H1 (cell line): ENCODE measurements at regions not wholly inside any gene's neighbourhood (a gene's known extent, or its start where the extent isn't known, plus 50 kb on each side); places are given as distances from the start of the nearest gene placed in this dataset.

Source experiments
- CTCF ChIA-PET: fragments of 300-600 bp; sonication (Branson Sonifier 250); formaldehyde crosslinking; loops from one replicate; lab custom pipeline; 2021; ENCODE audit not compliant: partially characterized antibody; lab: Charles Lee
- POLR2A ChIA-PET: fragments of 300-600 bp; sonication (Branson Sonifier 250); formaldehyde crosslinking; loops from one replicate; lab custom pipeline; 2021; ENCODE audit warnings: inconsistent platforms; ENCODE audit not compliant: partially characterized antibody; lab: Charles Lee
- DNase-seq, 2 experiments: peaks; one replicate each; pipeline versions ENCODE4 v3.0.0 to v3.0.0-alpha.2; 2010 to 2022; ENCODE audit warnings: low spot score in 2 of 2, low read depth in 1 of 2, mixed read lengths in 1 of 2
- FAIRE-seq: peaks from 2 replicates; lab custom pipeline; 2011; peaks lifted over from hg19 to GRCh38; lab: Jason Lieb, UNC
- H2AFZ ChIP-seq: 2 replicates; pipeline ENCODE4 v1.8.1; 2012; ENCODE audit warnings: low read length, inconsistent platforms
- H2AK5ac ChIP-seq: 2 replicates; pipeline ENCODE4 v1.6.1; 2013; ENCODE audit warnings: low read depth, low read length
- H2BK120ac ChIP-seq: replicated peaks from 2 replicates; pipeline ENCODE3; 2013; ENCODE audit warnings: low read depth, low read length, inconsistent platforms
- H2BK12ac ChIP-seq: 2 replicates; pipeline ENCODE4 v1.6.1; 2013; ENCODE audit warnings: low read depth, low read length
- H2BK15ac ChIP-seq: 2 replicates; pipeline ENCODE4 v1.6.1; 2013; ENCODE audit warnings: low read length
- H2BK20ac ChIP-seq: 2 replicates; pipeline ENCODE4 v1.6.1; 2013; ENCODE audit warnings: low read length
- H2BK5ac ChIP-seq: 2 replicates; pipeline ENCODE4 v1.6.1; 2013; ENCODE audit warnings: low read depth, low read length
- H3K14ac ChIP-seq: 2 replicates; pipeline ENCODE4 v1.6.1; 2013; ENCODE audit warnings: inconsistent platforms; ENCODE audit not compliant: insufficient read length
- H3K18ac ChIP-seq: 2 replicates; pipeline ENCODE4 v1.6.1; 2013; ENCODE audit warnings: low read length; ENCODE audit errors: extremely low read depth
- H3K23ac ChIP-seq: 2 replicates; pipeline ENCODE4 v1.6.1; 2013; ENCODE audit warnings: inconsistent platforms; ENCODE audit not compliant: insufficient read length
- H3K23me2 ChIP-seq: 2 replicates; pipeline ENCODE4 v1.6.1; 2013; ENCODE audit warnings: low read depth, low read length
- H3K27ac ChIP-seq: 2 replicates; pipeline ENCODE4 v1.6.1; 2011; ENCODE audit warnings: low read depth, low read length, inconsistent platforms
- H3K27me3 ChIP-seq, 4 experiments: replicated peaks in 1 of 4; 1 replicate in 1 of 4; 2 replicates in 3 of 4; pipeline versions ENCODE4 v1.6.1 to v1.8.1; 2011 to 2013; ENCODE audit warnings: low read length in 3 of 4, mild to moderate bottlenecking in 3 of 4, inconsistent platforms in 2 of 4, mixed read lengths in 2 of 4, moderate library complexity in 1 of 4; ENCODE audit not compliant: control insufficient read depth in 3 of 4, insufficient read depth in 3 of 4; ENCODE audit errors: extremely low read depth in 1 of 4
- H3K36me3 ChIP-seq, 4 experiments: 2 replicates each; pipeline versions ENCODE4 v1.6.1 to v1.8.1; 2011 to 2013; ENCODE audit warnings: mild to moderate bottlenecking in 4 of 4, low read length in 3 of 4, moderate library complexity in 2 of 4, control low read depth in 1 of 4, inconsistent platforms in 1 of 4; ENCODE audit not compliant: insufficient read depth in 4 of 4, control insufficient read depth in 2 of 4
- H3K4ac ChIP-seq: replicated peaks from 2 replicates; pipeline ENCODE3; 2013; ENCODE audit warnings: low read length, low read depth, mixed read lengths, inconsistent platforms; ENCODE audit not compliant: insufficient read length
- H3K4me1 ChIP-seq, 4 experiments: replicated peaks in 1 of 4; 1 replicate in 1 of 4; 2 replicates in 3 of 4; pipeline versions ENCODE4 v1.6.1 to v1.8.1; 2011 to 2013; ENCODE audit warnings: low read length in 3 of 4, inconsistent platforms in 2 of 4, mixed read lengths in 1 of 4; ENCODE audit not compliant: insufficient read depth in 4 of 4, control insufficient read depth in 3 of 4
- H3K4me2 ChIP-seq, 2 experiments: 2 replicates each; pipeline versions ENCODE4 v1.6.1 to v1.8.1; 2011 to 2013; ENCODE audit warnings: low read depth in 2 of 2, low read length in 2 of 2, control low read depth in 1 of 2, inconsistent platforms in 1 of 2, mild to moderate bottlenecking in 1 of 2; ENCODE audit not compliant: insufficient read depth in 1 of 2
- H3K4me3 ChIP-seq, 4 experiments: fragments of 200-600, 300-600 bp in 1 of 4; sonication (generic), shearing (Covaris generic), sonication (Bioruptor Twin) in 1 of 4; 2 replicates each; pipeline versions ENCODE4 v1.5.1 to v1.8.1; 2011 to 2016; ENCODE audit warnings: low read length in 4 of 4, low read depth in 3 of 4, control low read depth in 2 of 4, inconsistent platforms in 2 of 4, mild to moderate bottlenecking in 2 of 4, mixed read lengths in 1 of 4, moderate library complexity in 1 of 4; ENCODE audit not compliant: insufficient read depth in 2 of 4; ENCODE audit errors: extremely low read depth in 1 of 4
- H3K56ac ChIP-seq: replicated peaks from 2 replicates; pipeline ENCODE3; 2013; ENCODE audit warnings: low read depth, mild to moderate bottlenecking, mixed read lengths, low read length, inconsistent platforms; ENCODE audit not compliant: insufficient read length
- H3K79me1 ChIP-seq: 2 replicates; pipeline ENCODE4 v1.6.1; 2013; ENCODE audit warnings: low read depth, low read length, control low read depth
- H3K79me2 ChIP-seq, 2 experiments: 2 replicates each; pipeline versions ENCODE4 v1.6.1 to v1.8.1; 2012 to 2013; ENCODE audit warnings: low read length in 2 of 2, mild to moderate bottlenecking in 2 of 2, inconsistent platforms in 1 of 2; ENCODE audit not compliant: insufficient read depth in 2 of 2, control insufficient read depth in 1 of 2
- H3K9ac ChIP-seq, 4 experiments: replicated peaks in 1 of 4; 1 replicate in 1 of 4; 2 replicates in 3 of 4; pipeline versions ENCODE4 v1.6.1 to v1.8.1; 2011 to 2013; ENCODE audit warnings: low read depth in 3 of 4, low read length in 3 of 4, control low read depth in 2 of 4, mild to moderate bottlenecking in 2 of 4, moderate library complexity in 2 of 4, inconsistent platforms in 1 of 4; ENCODE audit errors: extremely low read depth in 1 of 4
- H3K9me3 ChIP-seq, 2 experiments: 2 replicates each; pipeline versions ENCODE4 v1.6.1 to v1.8.1; 2012 to 2013; ENCODE audit warnings: mild to moderate bottlenecking in 2 of 2, moderate library complexity in 2 of 2, control low read depth in 1 of 2, inconsistent platforms in 1 of 2, low read depth in 1 of 2, low read length in 1 of 2, mixed read lengths in 1 of 2; ENCODE audit not compliant: insufficient read depth in 2 of 2
- H4K20me1 ChIP-seq, 2 experiments: replicated peaks in 1 of 2; 2 replicates each; pipeline versions ENCODE3 to v1.8.1; 2011 to 2013; ENCODE audit warnings: inconsistent platforms in 2 of 2, low read length in 2 of 2, mild to moderate bottlenecking in 1 of 2; ENCODE audit not compliant: insufficient read depth in 2 of 2, control insufficient read depth in 1 of 2
- H4K5ac ChIP-seq: 2 replicates; pipeline ENCODE4 v1.6.1; 2013; ENCODE audit warnings: low read length, low read depth, mixed read lengths, inconsistent platforms; ENCODE audit not compliant: insufficient read length
- H4K8ac ChIP-seq: 2 replicates; pipeline ENCODE4 v1.8.0; 2013; ENCODE audit warnings: mild to moderate bottlenecking, moderate library complexity, low read length, inconsistent platforms; ENCODE audit not compliant: insufficient read depth; ENCODE audit errors: extremely low read depth
- H4K91ac ChIP-seq: replicated peaks from 2 replicates; pipeline ENCODE3; 2013; ENCODE audit warnings: low read length, mixed read lengths, inconsistent platforms; ENCODE audit not compliant: insufficient read length
- GABPA ChIP-seq: IDR thresholded peaks from 2 replicates; pipeline ENCODE4 v1.6.1; 2011; ENCODE audit warnings: mild to moderate bottlenecking, low read length, moderate library complexity, borderline replicate concordance; ENCODE audit not compliant: insufficient read depth
- JUN ChIP-seq: IDR thresholded peaks from 2 replicates; pipeline ENCODE4 v1.6.1; 2011; ENCODE audit warnings: low read depth, mild to moderate bottlenecking, improper control_type of control experiment, low read length
- POLR2A ChIP-seq, 2 experiments: IDR thresholded peaks; 1 replicate in 1 of 2; 2 replicates in 1 of 2; pipeline ENCODE4 v1.6.1; 2011; ENCODE audit warnings: low read depth in 2 of 2, low read length in 2 of 2, mild to moderate bottlenecking in 2 of 2; ENCODE audit errors: control extremely low read depth in 1 of 2
- RNF2 ChIP-seq: fragments of 200-900, 300-1000 bp; sonication (generic); IDR thresholded peaks from 2 replicates; pipeline ENCODE4 v1.7.1; 2016; ENCODE audit warnings: borderline replicate concordance, low read depth, mild to moderate bottlenecking, antibody characterized with exemption, low read length; ENCODE audit not compliant: poor library complexity, severe bottlenecking; ENCODE audit errors: missing control alignments
- SUZ12 ChIP-seq: fragments of 200-600 bp; sonication (generic); IDR thresholded peaks from 2 replicates; pipeline ENCODE4 v1.6.1; 2012; ENCODE audit warnings: mild to moderate bottlenecking, inconsistent platforms, low read length, moderate library complexity, mixed read lengths
- TAF1 ChIP-seq: IDR thresholded peaks from 2 replicates; pipeline ENCODE4 v1.6.1; 2011; ENCODE audit warnings: mild to moderate bottlenecking, low read depth, low read length
- TBP ChIP-seq: IDR thresholded peaks from 2 replicates; pipeline ENCODE4 v1.6.1; 2011; ENCODE audit warnings: low read depth, low read length, improper control_type of control experiment
- YY1 ChIP-seq: IDR thresholded peaks from 2 replicates; pipeline ENCODE4 v1.6.1; 2011; ENCODE audit warnings: low read depth, mild to moderate bottlenecking, low read length
- WGBS, 2 experiments: shearing (Covaris generic) in 1 of 2; methylation state at CpG; one replicate each; pipeline versions ENCODE4 v1.1.6 to v1.1.7; 2013 to 2015; ENCODE audit warnings: low lambda C conversion rate in 2 of 2, mixed read lengths in 2 of 2, inconsistent platforms in 1 of 2, low coverage in 1 of 2, missing lambda C conversion rate in 1 of 2; ENCODE audit not compliant: insufficient replicate concordance in 2 of 2, insufficient coverage in 1 of 2, insufficient read length in 1 of 2; ENCODE audit errors: extremely low coverage in 1 of 2, missing lambda C conversion rate in 1 of 2; 5-methylcytosine and 5-hydroxymethylcytosine counted together
- TF ChIP-seq, protein P1 (sequence below): IDR thresholded peaks from 2 replicates; pipeline ENCODE4 v1.6.1; 2012; ENCODE audit warnings: inconsistent platforms
- TF ChIP-seq, protein P2 (sequence below): IDR thresholded peaks from 2 replicates; pipeline ENCODE4 v1.6.1; 2012; ENCODE audit warnings: inconsistent platforms
- TF ChIP-seq, protein P3 (sequence below): IDR thresholded peaks from 2 replicates; pipeline ENCODE4 v1.6.1; 2011; ENCODE audit warnings: low read length, improper control_type of control experiment

DNA sequence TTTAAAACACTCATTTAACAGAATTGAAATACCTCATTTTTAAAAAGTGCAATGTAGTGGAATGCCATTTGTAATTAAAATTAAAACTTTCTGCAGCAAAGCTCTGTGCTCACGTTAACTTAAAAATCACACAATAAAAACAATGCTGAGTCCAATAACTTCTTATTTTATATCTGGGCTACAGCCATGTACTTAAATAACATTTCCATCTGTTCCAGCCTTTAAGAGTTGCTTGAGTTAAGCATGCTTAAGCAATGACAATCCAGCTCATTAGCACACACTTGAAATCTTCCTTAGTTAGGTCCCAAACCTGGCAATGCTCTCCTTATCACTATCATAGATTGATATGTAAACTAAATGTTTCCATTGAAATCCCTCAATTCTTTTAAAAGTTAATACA lies 132.3 kb upstream of the CDH12 start:
- H3K79me2 ChIP-seq, result no peaks in the 10 kb centered on the region
- no peak overlapping the region for H4K8ac ChIP-seq
- POLR2A ChIA-PET, result no interaction called here

More for the DNA sequence above, 132.3 kb upstream of the CDH12 start:
- H3K56ac ChIP-seq, result no peak overlapping the region
- no peak overlapping the region for H2BK120ac ChIP-seq
- TF ChIP-seq RNF2, result no peak
- no peak for TF ChIP-seq TAF1
- no peak for TF ChIP-seq SUZ12
- TF ChIP-seq, protein P1, sequence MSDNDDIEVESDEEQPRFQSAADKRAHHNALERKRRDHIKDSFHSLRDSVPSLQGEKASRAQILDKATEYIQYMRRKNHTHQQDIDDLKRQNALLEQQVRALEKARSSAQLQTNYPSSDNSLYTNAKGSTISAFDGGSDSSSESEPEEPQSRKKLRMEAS, result no peak
- TF ChIP-seq, protein P2, sequence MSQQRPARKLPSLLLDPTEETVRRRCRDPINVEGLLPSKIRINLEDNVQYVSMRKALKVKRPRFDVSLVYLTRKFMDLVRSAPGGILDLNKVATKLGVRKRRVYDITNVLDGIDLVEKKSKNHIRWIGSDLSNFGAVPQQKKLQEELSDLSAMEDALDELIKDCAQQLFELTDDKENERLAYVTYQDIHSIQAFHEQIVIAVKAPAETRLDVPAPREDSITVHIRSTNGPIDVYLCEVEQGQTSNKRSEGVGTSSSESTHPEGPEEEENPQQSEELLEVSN, result no peak
- TF ChIP-seq, protein P3, sequence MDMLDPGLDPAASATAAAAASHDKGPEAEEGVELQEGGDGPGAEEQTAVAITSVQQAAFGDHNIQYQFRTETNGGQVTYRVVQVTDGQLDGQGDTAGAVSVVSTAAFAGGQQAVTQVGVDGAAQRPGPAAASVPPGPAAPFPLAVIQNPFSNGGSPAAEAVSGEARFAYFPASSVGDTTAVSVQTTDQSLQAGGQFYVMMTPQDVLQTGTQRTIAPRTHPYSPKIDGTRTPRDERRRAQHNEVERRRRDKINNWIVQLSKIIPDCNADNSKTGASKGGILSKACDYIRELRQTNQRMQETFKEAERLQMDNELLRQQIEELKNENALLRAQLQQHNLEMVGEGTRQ, result no peak
- no peak for TF ChIP-seq POLR2A (IDR thresholded peaks at IDR 0.05; ENCODE audit: control extremely low read depth in 1 of 2, low read depth in 2 of 2, low read length in 2 of 2)
- TF ChIP-seq TBP, result no peak
- no peak for TF ChIP-seq YY1
- TF ChIP-seq JUN, result no peak
- no peak for TF ChIP-seq GABPA
- H3K27ac ChIP-seq, result no peak overlapping the region
- H3K23me2 ChIP-seq, result no peaks in the 10 kb centered on the region
- H3K18ac ChIP-seq, result no peak overlapping the region
- H3K36me3 ChIP-seq, result no peaks in the 10 kb centered on the region; a peak in 1 of 8 replicates
- no peak overlapping the region for H3K9ac ChIP-seq
- H4K5ac ChIP-seq, result no peak overlapping the region
- no peak overlapping the region for H2BK12ac ChIP-seq
- H2BK5ac ChIP-seq, result no peak overlapping the region
- no peak overlapping the region for H3K23ac ChIP-seq
- DNase-seq (no peak), FAIRE-seq (no peak)
- 90% methylated on average over 1 of the region's 1 CpG; no CpG with 5 or more reads in 1 of the 2 experiments for WGBS, 2 experiments
- no peaks in the 10 kb centered on the region for H3K27me3 ChIP-seq
- H4K91ac ChIP-seq, result no peak overlapping the region
- no peak overlapping the region for H3K14ac ChIP-seq
- no peak overlapping the region for H3K4me3 ChIP-seq
- no peak overlapping the region for H3K4ac ChIP-seq
- CTCF ChIA-PET, result interaction anchor here (0.7 kb wide), 1 partner anchor 49 kb away, joined by 3 read pairs; no protein-coding TSS in a partner anchor
- H3K4me2 ChIP-seq, result no peak overlapping the region
- H4K20me1 ChIP-seq, result no peaks in the 10 kb centered on the region
- H3K9me3 ChIP-seq, result no peaks in the 10 kb centered on the region
- no peak overlapping the region for H2AFZ ChIP-seq
- H2BK20ac ChIP-seq, result no peak overlapping the region
- no peaks in the 10 kb centered on the region for H3K79me1 ChIP-seq
- no peaks in the 10 kb centered on the region for H3K4me1 ChIP-seq
- H2AK5ac ChIP-seq, result no peak overlapping the region
- no peak overlapping the region for H2BK15ac ChIP-seq
